Activated CD8-positive, alpha-beta T cell treated with anti-CD3 and anti-CD28 coated beads for 36 hours (primary cell): ENCODE measurements at regions not wholly inside any gene's neighbourhood (a gene's known extent, or its start where the extent isn't known, plus 50 kb on each side); places are given as distances from the start of the nearest gene placed in this dataset.

ENCODE experiments used
- ATAC-seq: fragments of 200-7000 bp; cut with Tn5 transposase; one replicate; pipeline ENCODE4 v1.10.0; 2021; ENCODE audit warnings: mild to moderate bottlenecking, moderate library complexity
- CTCF ChIA-PET: fragments of 350-600 bp; sonication (Branson Sonifier 250); formaldehyde crosslinking; loops from one replicate; lab custom pipeline; 2021; ENCODE audit warnings: antibody characterized with exemption; lab: Charles Lee
- POLR2A ChIA-PET: fragments of 350-600 bp; sonication (Branson Sonifier 250); formaldehyde crosslinking; loops from one replicate; lab custom pipeline; 2021; ENCODE audit warnings: antibody characterized with exemption; lab: Charles Lee
- DNase-seq: peaks from one replicate; pipeline ENCODE4 v3.0.0-alpha.2; 2020
- H3K27ac Mint-ChIP-seq: one replicate; pipeline ENCODE4 v1.8.0; 2021; ENCODE audit warnings: mild to moderate bottlenecking, mixed read lengths
- H3K27me3 Mint-ChIP-seq: one replicate; pipeline ENCODE4 v1.8.0; 2021; ENCODE audit warnings: mixed read lengths
- H3K36me3 Mint-ChIP-seq: one replicate; pipeline ENCODE4 v1.8.0; 2021; ENCODE audit warnings: low read depth, mixed read lengths
- H3K4me1 Mint-ChIP-seq: one replicate; pipeline ENCODE4 v1.8.0; 2021; ENCODE audit warnings: low read depth, mixed read lengths
- H3K4me3 Mint-ChIP-seq: one replicate; pipeline ENCODE4 v1.8.0; 2021; ENCODE audit warnings: mild to moderate bottlenecking, moderate library complexity, mixed read lengths
- H3K9me3 Mint-ChIP-seq: one replicate; pipeline ENCODE4 v1.8.0; 2021; ENCODE audit warnings: mixed read lengths
- CTCF ChIP-seq: fragments of 200-600 bp; IDR thresholded peaks from one replicate; pipeline ENCODE4 v1.8.0; 2022; ENCODE audit warnings: antibody characterized with exemption, mild to moderate bottlenecking
- intact Hi-C: fragments of 100-400 bp; cut with micrococcal nuclease; formaldehyde crosslinking; loops from one replicate; pipeline ENCODE4 v1.10.0; 2022

GRCh38 chr9:83151627-83152137 lies 88.7 kb upstream of the RASEF start:
- POLR2A ChIA-PET = no interaction called here
- DNase-seq = no peak

DNA sequence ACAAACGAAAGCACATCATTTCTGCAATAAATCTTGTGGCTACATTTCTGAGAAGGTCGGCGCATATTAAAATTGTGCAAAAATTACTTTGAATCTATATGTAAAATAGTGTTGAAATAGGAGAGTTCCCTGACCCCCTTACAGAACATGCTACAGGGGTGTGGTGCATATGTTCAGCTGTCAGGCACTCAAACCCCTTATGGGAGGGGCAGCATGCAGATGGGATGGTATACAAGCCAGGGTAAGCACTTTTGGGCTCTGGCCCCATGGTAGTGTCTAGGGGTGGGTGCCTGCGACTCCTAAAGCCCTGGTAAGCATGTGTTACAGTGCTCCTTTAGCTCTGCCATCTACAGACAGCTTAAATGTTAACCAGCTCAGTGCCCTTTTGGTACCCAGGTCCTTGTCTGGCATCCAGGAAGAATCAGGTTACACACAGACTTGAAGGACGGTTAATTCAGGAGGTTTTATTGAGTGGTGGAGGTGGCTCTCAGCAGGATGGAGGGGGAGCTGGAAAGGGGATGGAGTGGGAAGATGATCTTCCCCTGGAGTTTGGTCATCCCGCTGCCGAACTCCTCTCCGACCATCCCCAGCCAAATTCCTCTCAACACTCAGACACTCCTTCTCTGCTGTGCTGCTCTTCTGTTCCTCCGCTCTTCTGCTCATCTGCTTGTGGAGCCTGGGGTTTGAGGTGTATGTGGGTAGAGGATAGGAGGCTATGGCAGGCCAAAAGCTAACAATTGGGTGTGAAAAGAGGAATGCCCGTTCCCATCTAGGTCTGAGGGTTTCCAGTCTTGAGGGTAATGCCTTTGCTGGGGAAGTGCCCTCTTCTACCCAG lies 84.6 kb upstream of the RASEF start:
- ChIA-PET CTCF (no interaction called here), POLR2A (no interaction called here)
- no peak overlapping the region for H3K4me3 Mint-ChIP-seq
- no peak overlapping the region for H3K27ac Mint-ChIP-seq
- H3K4me1 Mint-ChIP-seq = no peaks in the 10 kb centered on the region
- H3K9me3 Mint-ChIP-seq = no peaks in the 10 kb centered on the region
- H3K36me3 Mint-ChIP-seq = no peaks in the 10 kb centered on the region
- TF ChIP-seq CTCF = no peak
- intact Hi-C loops = no loop called here
- H3K27me3 Mint-ChIP-seq = no peaks in the 10 kb centered on the region
- DNase-seq = no peak
- no peak for ATAC-seq

More at GRCh38 chr9:83151627-83152137, 88.7 kb upstream of the RASEF start:
- ATAC-seq = no peak
- intact Hi-C loops = no loop called here
- CTCF ChIA-PET = no interaction called here
- Mint-ChIP-seq H3K4me3 (no peak overlapping the region), H3K27me3 (no peaks in the 10 kb centered on the region), H3K4me1 (no peaks in the 10 kb centered on the region), H3K36me3 (no peaks in the 10 kb centered on the region), H3K27ac (no peak overlapping the region), H3K9me3 (no peaks in the 10 kb centered on the region)
- no peak for TF ChIP-seq CTCF

- intact Hi-C loops = no loop called here
- TF ChIP-seq CTCF = no peak
- ChIA-PET POLR2A (no interaction called here), CTCF (no interaction called here)
- Mint-ChIP-seq H3K4me3 (no peak overlapping the region), H3K27me3 (no peaks in the 10 kb centered on the region), H3K27ac (no peak overlapping the region), H3K36me3 (no peaks in the 10 kb centered on the region), H3K4me1 (no peaks in the 10 kb centered on the region), H3K9me3 (no peaks in the 10 kb centered on the region)
- no peak for DNase-seq
- ATAC-seq = no peak
Measured at GRCh38 chr9:83146325-83146724, 83.4 kb upstream of the RASEF start.

DNA sequence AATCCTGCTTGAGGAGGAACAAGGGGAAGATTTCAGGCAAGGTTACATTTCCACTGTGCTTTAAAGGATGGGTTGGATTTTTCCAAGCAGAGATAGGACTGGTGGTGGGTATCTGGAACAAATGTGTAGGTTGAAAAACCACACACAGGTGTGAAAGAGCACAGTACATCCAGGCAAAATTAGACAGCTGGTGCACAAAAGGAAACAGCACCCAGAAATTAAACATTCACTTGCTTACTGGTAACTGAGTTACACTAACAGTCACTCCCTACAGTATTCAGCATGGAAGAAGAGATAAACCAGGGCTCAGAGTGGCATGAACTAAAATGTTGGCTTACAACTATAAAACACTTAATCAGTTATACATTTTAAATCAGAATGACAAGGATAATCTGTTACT lies 81.5 kb upstream of the RASEF start:
- no peak for TF ChIP-seq CTCF
- no peaks in the 10 kb centered on the region for H3K36me3 Mint-ChIP-seq
- H3K4me3 Mint-ChIP-seq = no peak overlapping the region
- ATAC-seq (no peak), DNase-seq (no peak)
- H3K4me1 Mint-ChIP-seq = no peaks in the 10 kb centered on the region
- intact Hi-C loops = no loop called here
- H3K27ac Mint-ChIP-seq = no peak overlapping the region
- CTCF ChIA-PET = no interaction called here
- H3K27me3 Mint-ChIP-seq = no peaks in the 10 kb centered on the region
- POLR2A ChIA-PET = no interaction called here
- no peaks in the 10 kb centered on the region for H3K9me3 Mint-ChIP-seq

DNA sequence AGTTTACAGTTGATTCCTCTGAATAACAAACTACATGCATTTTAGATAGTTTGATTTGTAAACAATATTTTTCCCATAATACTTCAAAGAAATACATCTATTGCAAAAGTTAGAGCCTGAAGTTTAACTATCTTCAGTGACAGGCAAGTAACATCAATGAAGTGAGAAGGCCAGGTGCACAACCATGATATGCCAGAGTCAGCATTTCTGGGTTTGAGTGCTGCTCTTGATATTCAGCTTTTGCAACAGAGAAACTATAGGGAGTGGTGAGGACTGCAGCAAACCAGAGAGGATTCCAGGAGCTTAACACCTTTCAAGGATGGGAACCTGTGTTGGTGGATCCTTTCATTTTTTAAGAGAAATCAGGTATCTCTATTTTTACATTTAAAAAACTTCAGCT lies 79.4 kb upstream of the RASEF start:
- POLR2A ChIA-PET = no interaction called here
- intact Hi-C loops = no loop called here
- DNase-seq (no peak), ATAC-seq (no peak)
- no peak for TF ChIP-seq CTCF
- CTCF ChIA-PET = interaction anchor here (1.5 kb wide), 1 partner anchor 9 kb away, joined by 4 read pairs; no protein-coding TSS in a partner anchor
- no peaks in the 10 kb centered on the region for H3K27me3 Mint-ChIP-seq
- H3K36me3 Mint-ChIP-seq = no peaks in the 10 kb centered on the region
- no peak overlapping the region for H3K4me3 Mint-ChIP-seq
- no peak overlapping the region for H3K27ac Mint-ChIP-seq
- H3K9me3 Mint-ChIP-seq = no peaks in the 10 kb centered on the region
- no peaks in the 10 kb centered on the region for H3K4me1 Mint-ChIP-seq
